Endodermal cell (in vitro differentiated cells): ENCODE measurements at regions not wholly inside any gene's neighbourhood (a gene's known extent, or its start where the extent isn't known, plus 50 kb on each side); places are given as distances from the start of the nearest gene placed in this dataset.
"Not testable (repeated sequence)": the region's sequence is repeated elsewhere in the genome, so short reads cannot be mapped to it uniquely, and the experiment has no call there.

Experiments used
- DNase-seq: peaks from one replicate; pipeline ENCODE4 v3.0.0-alpha.2; 2017
- H3K27ac ChIP-seq: 2 replicates; pipeline ENCODE4 v1.5.1; 2013; ENCODE audit warnings: mild to moderate bottlenecking, low read depth, low read length, moderate library complexity
- H3K27me3 ChIP-seq: 2 replicates; pipeline ENCODE4 v1.6.1; 2013; ENCODE audit warnings: mild to moderate bottlenecking, low read length, moderate library complexity; ENCODE audit not compliant: insufficient read depth, control insufficient read depth, poor library complexity, severe bottlenecking
- H3K36me3 ChIP-seq: 2 replicates; pipeline ENCODE4 v1.7.0; 2013; ENCODE audit warnings: mild to moderate bottlenecking, low read length, moderate library complexity; ENCODE audit not compliant: control insufficient read depth, insufficient read depth
- H3K4me1 ChIP-seq: one replicate; pipeline ENCODE4 v1.7.0; 2013; ENCODE audit warnings: low read length; ENCODE audit not compliant: control insufficient read depth, insufficient read depth
- H3K4me3 ChIP-seq: 2 replicates; pipeline ENCODE4 v1.5.1; 2013; ENCODE audit warnings: mild to moderate bottlenecking, low read length, moderate library complexity
- H3K9ac ChIP-seq: 2 replicates; pipeline ENCODE4 v1.6.1; 2013; ENCODE audit warnings: mild to moderate bottlenecking, low read length, moderate library complexity; ENCODE audit not compliant: poor library complexity, severe bottlenecking; ENCODE audit errors: extremely low read depth
- H3K9me3 ChIP-seq: 2 replicates; pipeline ENCODE4 v1.6.1; 2013; ENCODE audit warnings: mild to moderate bottlenecking, low read length, moderate library complexity; ENCODE audit not compliant: control insufficient read depth
- H3K27ac Mint-ChIP-seq: 2 replicates; pipeline ENCODE4 v1.8.0; 2020; ENCODE audit warnings: mixed read lengths
- H3K27me3 Mint-ChIP-seq: 2 replicates; pipeline ENCODE4 v1.8.0; 2021; ENCODE audit warnings: mild to moderate bottlenecking, mixed read lengths; ENCODE audit not compliant: insufficient read depth
- H3K36me3 Mint-ChIP-seq: 2 replicates; pipeline ENCODE4 v1.8.0; 2020; ENCODE audit warnings: low read depth, mixed read lengths
- H3K4me1 Mint-ChIP-seq: 2 replicates; pipeline ENCODE4 v1.8.0; 2020; ENCODE audit warnings: mixed read lengths
- H3K4me3 Mint-ChIP-seq: 2 replicates; pipeline ENCODE4 v1.8.0; 2020; ENCODE audit warnings: mild to moderate bottlenecking, moderate library complexity, mixed read lengths
- H3K9me3 Mint-ChIP-seq: 2 replicates; pipeline ENCODE4 v1.8.0; 2020; ENCODE audit warnings: mild to moderate bottlenecking, mixed read lengths
- CTCF ChIP-seq: fragments of 200-600 bp; sonication (generic); conservative IDR thresholded peaks from 2 replicates; pipeline ENCODE4 v1.5.0; 2021; ENCODE audit warnings: antibody characterized with exemption, mild to moderate bottlenecking
- WGBS, 2 experiments: methylation state at CpG; one replicate each; pipeline versions ENCODE4 v1.1.5 to v1.1.7; 2013; ENCODE audit warnings: missing lambda C conversion rate in 2 of 2, mixed read lengths in 1 of 2; ENCODE audit not compliant: insufficient coverage in 1 of 2, insufficient read length in 1 of 2; 5-methylcytosine and 5-hydroxymethylcytosine counted together

- 100% methylated on average over 2 of the region's 2 CpGs; no CpG with 5 or more reads in 1 of the 2 experiments for WGBS, 2 experiments
- no peaks in the 10 kb centered on the region for H3K36me3 Mint-ChIP-seq
- Histone ChIP-seq H3K36me3 (no peaks in the 10 kb centered on the region), H3K4me3 (no peak overlapping the region), H3K27me3 (no peaks in the 10 kb centered on the region), H3K27ac (no peak overlapping the region), H3K4me1 (peaks cover 5% of the 10 kb centered on the region), H3K9ac (no peak overlapping the region), H3K9me3 (no peaks in the 10 kb centered on the region)
- H3K27me3 Mint-ChIP-seq = no peaks in the 10 kb centered on the region
- DNase-seq = no peak
- H3K4me1 Mint-ChIP-seq = peaks cover 18% of the 10 kb centered on the region
- no peak overlapping the region for H3K4me3 Mint-ChIP-seq
- no peaks in the 10 kb centered on the region for H3K9me3 Mint-ChIP-seq
- H3K27ac Mint-ChIP-seq = no peak overlapping the region
- no peak for TF ChIP-seq CTCF
Observed at GRCh38 chr5:91776249-91776648, 393.1 kb upstream of the ARRDC3 start.

- no peak for DNase-seq
- H3K9ac ChIP-seq = no peak overlapping the region
- Mint-ChIP-seq H3K9me3 (no peaks in the 10 kb centered on the region), H3K36me3 (no peaks in the 10 kb centered on the region), H3K27ac (no peak overlapping the region), H3K27me3 (no peaks in the 10 kb centered on the region), H3K4me1 (peaks cover 4% of the 10 kb centered on the region), H3K4me3 (no peak overlapping the region)
- no peak overlapping the region for H3K4me3 ChIP-seq
- no peak for TF ChIP-seq CTCF
- H3K9me3 ChIP-seq = no peaks in the 10 kb centered on the region
- H3K36me3 ChIP-seq = no peaks in the 10 kb centered on the region
- WGBS, 2 experiments = 88 to 100% methylated on average over 1 of the region's 2 CpGs
- H3K4me1 ChIP-seq = peaks cover 2% of the 10 kb centered on the region
- H3K27ac ChIP-seq = no peak overlapping the region
- H3K27me3 ChIP-seq = no peaks in the 10 kb centered on the region
Observed at GRCh38 chr5:91770400-91770799, 387.3 kb upstream of the ARRDC3 start.

- not testable (repeated sequence) for H3K9me3 Mint-ChIP-seq, H3K27me3 ChIP-seq, H3K27me3 Mint-ChIP-seq, H3K36me3 Mint-ChIP-seq, DNase-seq, H3K27ac Mint-ChIP-seq, H3K9ac ChIP-seq, H3K36me3 ChIP-seq, H3K27ac ChIP-seq, H3K9me3 ChIP-seq, H3K4me1 Mint-ChIP-seq, H3K4me1 ChIP-seq, H3K4me3 ChIP-seq, H3K4me3 Mint-ChIP-seq
- 94% methylated on average over 3 of the region's 4 CpGs; no CpG with 5 or more reads in 1 of the 2 experiments for WGBS, 2 experiments
Observed at GRCh38 chr5:91757383-91757782, 374.3 kb upstream of the ARRDC3 start.

- Histone ChIP-seq H3K9me3 (peaks cover 1% of the 10 kb centered on the region), H3K4me3 (no peak overlapping the region), H3K4me1 (no peaks in the 10 kb centered on the region), H3K27me3 (no peaks in the 10 kb centered on the region), H3K27ac (no peak overlapping the region), H3K36me3 (no peaks in the 10 kb centered on the region), H3K9ac (no peak overlapping the region)
- Mint-ChIP-seq H3K27ac (no peak overlapping the region), H3K4me3 (no peak overlapping the region), H3K4me1 (peaks cover 9% of the 10 kb centered on the region), H3K27me3 (no peaks in the 10 kb centered on the region), H3K9me3 (peaks cover 12% of the 10 kb centered on the region), H3K36me3 (peaks cover 6% of the 10 kb centered on the region)
- no peak for DNase-seq
- TF ChIP-seq CTCF = no peak
- WGBS, 2 experiments = no CpG with 5 or more reads among the region's 1 CpG
Observed at GRCh38 chr5:91754990-91755389, 371.9 kb upstream of the ARRDC3 start.

- not testable (repeated sequence) for H3K27me3 Mint-ChIP-seq, H3K4me3 Mint-ChIP-seq, H3K27ac ChIP-seq, H3K36me3 Mint-ChIP-seq, H3K4me1 ChIP-seq, H3K9ac ChIP-seq, H3K4me3 ChIP-seq, H3K9me3 ChIP-seq, H3K27me3 ChIP-seq, H3K36me3 ChIP-seq
- DNase-seq = peak; percentile 63
- 11 to 60% methylated on average over 1 to 5 of the region's 5 CpGs for WGBS, 2 experiments
- Mint-ChIP-seq H3K4me1 (peaks cover 37% of the 10 kb centered on the region), H3K9me3 (peaks cover 19% of the 10 kb centered on the region), H3K27ac (peak overlapping the region; percentile 91)
Observed at GRCh38 chr5:91744470-91744869, 361.4 kb upstream of the ARRDC3 start.
